Muscle of back (tissue), 3 donors: ENCODE measurements at regions not wholly inside any gene's neighbourhood (a gene's known extent, or its start where the extent isn't known, plus 50 kb on each side); places are given as distances from the start of the nearest gene placed in this dataset.

Experiments used
- DNase-seq, 3 donors: peaks; one replicate each; pipeline versions ENCODE4 v3.0.0 to v3.0.0-alpha.2; 2013

GRCh38 chr4:31617667-31618066 is 897.5 kb downstream of the PCDH7 start:
- DNase-seq, result no peak

- no peak for DNase-seq
These were observed 900.3 kb downstream of the PCDH7 start for GRCh38 chr4:31620476-31620875.

GRCh38 chr4:31645236-31645635 is 925.1 kb downstream of the PCDH7 start:
- DNase-seq, result no peak

- no peak for DNase-seq
These were observed 927.6 kb downstream of the PCDH7 start for GRCh38 chr4:31647786-31648185.

DNA sequence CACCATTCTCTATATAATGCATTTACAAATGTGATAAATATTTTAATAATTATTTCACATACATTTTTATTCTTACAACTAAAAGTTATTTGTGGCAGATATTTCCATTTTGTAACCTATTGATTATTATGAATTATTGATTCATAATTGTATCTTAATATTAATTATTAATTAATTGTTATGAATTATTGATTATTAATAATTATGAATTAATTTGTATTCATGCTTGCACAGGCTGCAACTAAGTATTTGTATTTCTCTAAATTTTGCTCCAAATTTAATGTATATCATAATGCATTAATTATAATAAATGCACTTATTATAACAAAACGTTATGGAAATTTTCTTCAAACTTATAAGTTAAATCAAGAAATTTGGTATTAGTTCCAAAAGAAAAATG is 929.7 kb downstream of the PCDH7 start:
- DNase-seq, result no peak

DNA sequence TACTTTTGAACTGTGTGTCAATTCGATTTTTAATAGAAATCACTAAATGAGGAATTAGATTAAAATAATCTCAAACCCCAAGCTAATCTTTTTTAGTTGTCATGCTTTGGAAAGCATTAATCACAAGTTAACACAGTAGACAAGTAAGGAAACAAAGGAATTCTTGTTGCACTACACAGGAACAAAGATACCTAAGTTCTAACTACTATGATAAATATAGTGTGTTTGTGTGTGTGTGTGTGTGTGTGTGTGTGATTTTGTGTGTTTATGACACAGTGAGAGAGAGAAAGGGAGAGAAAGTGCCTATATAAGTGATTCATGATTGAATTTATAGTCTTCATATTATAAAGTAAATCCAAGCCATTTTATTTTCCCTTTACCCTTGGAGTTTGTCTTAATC is 931.4 kb downstream of the PCDH7 start:
- DNase-seq, result no peak

GRCh38 chr4:31655328-31655727 is 935.2 kb downstream of the PCDH7 start:
- DNase-seq, result peak in 1 of 3 donors; percentile 41

DNA sequence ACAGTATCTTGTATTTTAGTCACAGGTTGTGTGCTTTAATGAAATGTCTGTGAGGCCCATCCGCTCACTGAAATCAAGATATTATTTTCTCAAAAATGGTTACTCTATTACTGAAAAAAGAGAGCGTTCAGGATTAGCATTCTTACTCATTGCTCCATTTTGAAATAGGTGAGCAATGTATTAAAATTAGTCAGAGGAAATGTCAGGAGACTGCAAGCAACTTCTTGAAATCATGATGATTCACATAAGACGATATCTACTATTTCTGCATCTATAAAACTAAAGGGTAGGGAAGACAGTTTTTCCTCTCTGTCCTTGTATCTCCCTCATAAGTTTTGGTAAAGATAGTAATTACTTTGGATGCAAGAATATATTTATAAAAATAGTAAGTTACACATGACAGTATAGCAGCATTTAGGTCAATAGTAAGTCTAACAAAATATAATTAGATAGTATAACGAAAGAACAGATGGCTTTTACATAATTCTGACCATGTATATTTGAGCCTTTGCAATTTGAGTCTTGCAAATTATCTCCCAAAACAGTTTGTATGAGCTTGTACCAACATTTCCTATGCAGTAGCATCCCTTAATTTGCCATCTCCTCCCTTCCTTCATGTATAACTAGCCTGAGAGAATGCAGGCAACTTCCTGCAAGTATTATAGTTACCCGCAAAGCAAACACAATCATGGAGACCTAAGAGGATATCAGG is 937.8 kb downstream of the PCDH7 start:
- no peak for DNase-seq

GRCh38 chr4:31660916-31661315 is 940.7 kb downstream of the PCDH7 start:
- peak in 1 of 3 donors; percentile 2 for DNase-seq

DNA sequence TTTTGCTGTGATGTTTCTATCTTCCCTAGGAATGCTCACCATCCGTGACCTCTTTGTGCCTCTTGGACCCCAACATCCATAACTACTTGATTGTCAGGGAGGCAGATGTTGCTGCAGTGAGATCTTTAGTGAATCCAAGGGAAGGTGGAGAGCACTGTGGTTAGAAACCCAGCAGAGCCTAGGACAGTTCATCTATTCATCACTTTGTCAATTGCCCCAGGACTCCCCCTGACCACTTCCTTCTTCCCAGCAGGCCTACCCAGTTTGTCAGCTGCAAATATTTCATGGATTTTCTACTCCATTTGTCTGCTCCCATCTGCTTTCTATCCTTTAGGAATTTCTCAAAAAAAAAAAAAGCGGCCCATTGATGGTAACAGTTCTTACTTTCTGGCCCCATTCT is 942.8 kb downstream of the PCDH7 start:
- DNase-seq, result no peak

- peak; percentile 19 to 79 (median 54) for DNase-seq
These were observed 947.5 kb downstream of the PCDH7 start for GRCh38 chr4:31667686-31668085.

DNA sequence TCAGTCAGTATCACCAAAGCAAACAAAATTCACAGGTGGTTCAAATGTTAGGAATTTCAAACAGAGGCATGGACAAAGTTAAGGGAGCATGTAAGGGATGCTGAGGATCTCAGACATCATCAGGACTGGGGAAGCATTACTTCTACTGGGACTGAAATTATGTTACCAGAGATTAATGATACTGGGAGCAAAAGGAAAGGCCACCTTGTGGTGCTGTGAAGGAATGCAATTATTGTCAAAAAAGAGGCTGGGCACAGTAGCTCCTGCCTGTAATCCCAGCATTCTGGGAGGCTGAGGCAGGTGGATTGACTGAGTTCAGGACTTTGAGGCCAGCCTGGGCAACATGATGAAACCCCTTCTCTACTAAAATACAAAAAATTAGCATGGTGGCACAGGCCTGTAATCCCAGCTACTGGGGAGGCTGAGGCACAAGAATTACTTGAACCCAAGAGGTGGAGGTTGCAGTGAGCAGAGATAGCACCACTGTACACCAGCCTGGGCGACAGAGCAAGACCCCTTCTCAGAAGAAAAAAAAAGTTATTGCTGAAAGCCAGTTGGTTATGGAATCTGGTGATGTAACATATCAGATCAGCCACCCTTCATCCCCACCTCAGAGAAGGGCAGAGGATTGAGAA is 954.3 kb downstream of the PCDH7 start:
- peak in 2 of 3 donors; percentile 8 to 14 for DNase-seq

GRCh38 chr4:31678356-31678755 is 958.2 kb downstream of the PCDH7 start:
- no peak for DNase-seq

DNA sequence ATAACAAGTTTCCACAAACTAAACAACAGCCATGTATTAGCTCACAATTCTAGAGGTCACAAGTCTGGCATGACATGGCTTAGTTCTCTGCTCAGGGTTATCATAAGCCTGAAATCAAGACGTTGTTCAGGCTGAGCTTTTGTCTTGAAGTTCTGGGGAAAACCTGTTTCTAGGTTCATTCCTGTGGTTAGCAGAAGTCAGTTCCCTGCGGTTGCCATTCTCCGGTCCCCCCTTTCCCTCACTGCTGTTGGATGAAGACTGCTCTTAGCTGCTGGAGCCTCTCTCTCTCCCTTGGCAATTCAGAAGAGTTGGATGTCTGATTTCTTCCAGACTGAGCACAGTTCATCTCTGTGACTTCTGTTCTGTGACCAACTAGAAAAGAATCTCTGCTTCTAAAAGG is 962.6 kb downstream of the PCDH7 start:
- DNase-seq, result no peak

GRCh38 chr4:31687717-31688342 is 967.7 kb downstream of the PCDH7 start:
- DNase-seq, result no peak

- no peak for DNase-seq
These were observed 972.3 kb downstream of the PCDH7 start for GRCh38 chr4:31692399-31692940.

- no peak for DNase-seq
These were observed 981.1 kb downstream of the PCDH7 start for GRCh38 chr4:31701256-31701655.

- peak in 1 of 3 donors; percentile 19 for DNase-seq
These were observed 982.2 kb downstream of the PCDH7 start for GRCh38 chr4:31702326-31702725.

- DNase-seq, result no peak
These were observed 994.1 kb downstream of the PCDH7 start for GRCh38 chr4:31714238-31714637.

DNA sequence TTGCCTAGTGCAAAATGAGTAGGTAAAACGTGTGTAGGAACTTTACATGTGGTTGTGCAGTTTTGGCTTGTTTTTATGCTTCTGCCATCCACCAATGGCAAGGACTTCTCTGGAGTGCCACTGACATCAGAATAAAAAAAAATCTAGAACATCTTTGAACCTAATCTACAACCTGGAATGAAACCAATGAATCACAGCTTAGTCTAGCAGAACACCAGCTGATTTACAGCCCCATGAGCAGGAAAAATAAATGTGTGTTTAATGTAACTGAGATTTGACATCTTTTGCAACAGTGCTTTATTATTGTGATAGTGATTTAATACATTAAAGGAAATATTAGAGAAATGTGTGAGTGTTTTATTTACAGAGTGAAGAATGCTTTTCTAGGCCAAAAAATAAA is 995.1 kb downstream of the PCDH7 start:
- no peak for DNase-seq

DNA sequence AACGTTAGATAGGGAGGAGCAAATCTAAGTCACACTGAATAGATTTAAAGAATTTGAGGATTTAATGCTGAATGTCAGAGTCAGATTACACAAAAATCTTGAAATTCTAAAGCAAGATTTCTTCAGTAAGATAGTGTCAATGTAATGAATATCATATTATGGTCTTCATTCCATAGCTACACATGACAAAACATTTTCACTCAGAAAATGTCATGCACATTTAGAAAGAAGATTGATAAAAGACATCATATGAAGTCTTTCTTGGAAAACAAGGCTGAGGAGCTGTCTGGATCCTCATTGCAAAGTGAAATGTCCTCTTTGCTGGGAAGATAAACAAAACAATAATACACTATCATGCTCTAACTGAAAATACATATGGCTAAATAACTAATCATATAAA is 1006.9 kb downstream of the PCDH7 start:
- DNase-seq, result no peak

- DNase-seq, result no peak
These were observed 1014.8 kb downstream of the PCDH7 start for GRCh38 chr4:31735004-31735403.

DNA sequence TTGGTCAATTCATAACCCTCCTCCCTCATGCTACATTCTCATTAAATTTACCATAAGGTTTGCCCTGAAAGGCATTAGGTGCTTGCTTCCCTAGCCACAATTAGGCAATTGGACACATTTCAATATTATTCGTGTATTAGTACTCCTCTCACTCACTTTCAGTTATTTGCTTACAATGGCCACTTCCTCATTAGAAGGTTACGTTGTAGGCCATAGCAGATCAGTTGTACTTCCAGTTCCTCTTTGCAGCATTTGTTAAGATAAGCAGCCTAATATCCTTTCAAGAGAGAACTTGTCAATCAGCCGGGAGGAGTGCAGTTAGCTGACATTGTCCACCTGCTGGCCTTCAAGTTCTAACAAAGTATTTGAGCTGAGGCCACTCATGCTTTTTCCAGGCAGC is 1017.2 kb downstream of the PCDH7 start:
- DNase-seq, result peak in 1 of 3 donors; percentile 3
